HepG2 (cell line): ENCODE measurements at regions not wholly inside any gene's neighbourhood (a gene's known extent, or its start where the extent isn't known, plus 50 kb on each side); places are given as distances from the start of the nearest gene placed in this dataset.

ENCODE experiments used
- ATAC-seq: fragments of 200-7000 bp; cut with Tn5 transposase; 3 replicates; pipeline ENCODE4 v1.9.1; 2020; ENCODE audit warnings: mild to moderate bottlenecking, moderate library complexity
- BruUV-seq: library from RNA; stranded (reverse); fragments of 400-500 nt; replicated peaks from 2 replicates; lab custom pipeline; 2021; lab: Mats Ljungman, UMichigan
- CTCF ChIA-PET: fragments of 300-600 bp; formaldehyde crosslinking; extraction: SDS; loops from one replicate; lab custom pipeline; 2021; ENCODE audit warnings: low total read pairs, inconsistent platforms, low intra/inter-chr PET ratio; lab: Yijun Ruan, JAX
- POLR2A ChIA-PET: fragments of 350-600 bp; sonication (Branson Sonifier 250); formaldehyde crosslinking; loops from one replicate; lab custom pipeline; 2020; ENCODE audit warnings: antibody characterized with exemption, inconsistent platforms; lab: Yijun Ruan, JAX
- DNase-seq: peaks from one replicate; pipeline ENCODE4 v3.0.0-alpha.2; 2015; ENCODE audit warnings: low spot score
- FAIRE-seq: peaks from 3 replicates; lab custom pipeline; 2011; peaks lifted over from hg19 to GRCh38; lab: Jason Lieb, UNC
- H2AFZ ChIP-seq: one replicate; pipeline ENCODE4 v1.6.1; 2011; ENCODE audit warnings: low read length, inconsistent platforms
- H3K27ac ChIP-seq: fragments of 300-600 bp; 3 replicates; pipeline ENCODE4 v1.8.0; 2011; ENCODE audit warnings: mixed run types, mild to moderate bottlenecking, mixed read lengths, low read length, inconsistent platforms; ENCODE audit not compliant: insufficient read depth; ENCODE audit errors: extremely low read length
- H3K27me3 ChIP-seq, 2 experiments: fragments of 200-600 bp in 1 of 2; 2 replicates in 1 of 2; 3 replicates in 1 of 2; pipeline versions ENCODE4 v1.6.0 to v1.8.0; 2011; ENCODE audit warnings: low read length in 2 of 2, mild to moderate bottlenecking in 2 of 2, moderate library complexity in 2 of 2, inconsistent platforms in 1 of 2; ENCODE audit not compliant: insufficient read depth in 2 of 2, control insufficient read depth in 1 of 2
- H3K36me3 ChIP-seq, 2 experiments: fragments of 200-600 bp in 1 of 2; replicated peaks in 1 of 2; 2 replicates in 1 of 2; 3 replicates in 1 of 2; pipeline versions ENCODE4 v1.5.1 to v1.8.0; 2011; ENCODE audit warnings: low read length in 2 of 2, inconsistent platforms in 1 of 2; ENCODE audit not compliant: insufficient read depth in 2 of 2, control insufficient read depth in 1 of 2
- H3K4me1 ChIP-seq: 2 replicates; pipeline ENCODE4 v1.5.1; 2012; ENCODE audit warnings: low read length, inconsistent platforms; ENCODE audit not compliant: insufficient read depth
- H3K4me2 ChIP-seq: 2 replicates; pipeline ENCODE4 v1.6.0; 2011; ENCODE audit warnings: low read depth, low read length, inconsistent platforms
- H3K4me3 ChIP-seq, 3 experiments: fragments of 200-600 bp in 1 of 3; sonication (generic), shearing (Covaris generic) in 1 of 3; replicated peaks in 1 of 3; 2 replicates each; pipeline ENCODE4 v1.5.1; 2011 to 2016; ENCODE audit warnings: low read length in 3 of 3, inconsistent platforms in 2 of 3, low read depth in 2 of 3, mild to moderate bottlenecking in 2 of 3, control low read depth in 1 of 3, mixed read lengths in 1 of 3; ENCODE audit not compliant: insufficient read depth in 1 of 3
- H3K79me2 ChIP-seq: one replicate; pipeline ENCODE4 v1.6.1; 2011; ENCODE audit warnings: low read length, inconsistent platforms; ENCODE audit not compliant: insufficient read depth
- H3K9ac ChIP-seq: 2 replicates; pipeline ENCODE4 v1.6.0; 2011; ENCODE audit warnings: mild to moderate bottlenecking, low read depth, low read length, inconsistent platforms; ENCODE audit not compliant: insufficient read depth
- H3K9me3 ChIP-seq: 2 replicates; pipeline ENCODE4 v1.5.1; 2012; ENCODE audit warnings: mild to moderate bottlenecking, low read length
- H4K20me1 ChIP-seq: 2 replicates; pipeline ENCODE4 v1.6.0; 2011; ENCODE audit warnings: inconsistent platforms, mild to moderate bottlenecking, low read length, moderate library complexity; ENCODE audit not compliant: insufficient read depth
- FOXK2 ChIP-seq: fragments of 450-650 bp; IDR thresholded peaks from 2 replicates; pipeline ENCODE4 v1.6.1; 2016
- IKZF1 ChIP-seq: fragments of 450-650 bp; IDR thresholded peaks from 2 replicates; pipeline ENCODE4 v1.7.1; 2016
- ONECUT2 ChIP-seq: sonication (generic); formaldehyde crosslinking; IDR thresholded peaks from 2 replicates; pipeline ENCODE4 v1.4.0; 2020; ENCODE audit warnings: missing genetic modification reagents
- PITX1 ChIP-seq: sonication (generic); formaldehyde crosslinking; IDR thresholded peaks from 2 replicates; pipeline ENCODE4 v1.5.1; 2020; ENCODE audit warnings: mild to moderate bottlenecking, missing genetic modification reagents
- RORA ChIP-seq: sonication (generic); formaldehyde crosslinking; IDR thresholded peaks from 2 replicates; pipeline ENCODE4 v1.5.0; 2020; ENCODE audit warnings: mild to moderate bottlenecking, missing genetic modification reagents, moderate library complexity
- SIN3B ChIP-seq: fragments of 150-350 bp; IDR thresholded peaks from 2 replicates; pipeline ENCODE4 v1.6.1; 2014; ENCODE audit warnings: low read length
- SOX6 ChIP-seq, 2 experiments: fragments of 450-650 bp in 1 of 2; sonication (generic) in 1 of 2; formaldehyde crosslinking in 1 of 2; IDR thresholded peaks; 2 replicates each; pipeline versions ENCODE4 v1.4.0 to v1.6.1; 2017 to 2020; ENCODE audit warnings: antibody characterized with exemption in 1 of 2, mild to moderate bottlenecking in 1 of 2, missing genetic modification reagents in 1 of 2
- TEAD2 ChIP-seq: sonication (generic); formaldehyde crosslinking; IDR thresholded peaks from 2 replicates; pipeline ENCODE4 v1.9.0; 2021; ENCODE audit warnings: missing genetic modification reagents
- ZNF747 ChIP-seq: sonication (generic); formaldehyde crosslinking; IDR thresholded peaks from 2 replicates; pipeline ENCODE4 v1.8.1; 2023; ENCODE audit warnings: missing genetic modification reagents, mild to moderate bottlenecking, borderline replicate concordance
- ZNF773 ChIP-seq: sonication (generic); formaldehyde crosslinking; IDR thresholded peaks from 2 replicates; pipeline ENCODE4 v1.4.0; 2020; ENCODE audit warnings: missing genetic modification reagents, borderline replicate concordance
- WGBS: methylation state at CpG from one replicate; pipeline ENCODE4 v1.1.6; 2017; ENCODE audit warnings: low lambda C conversion rate; 5-methylcytosine and 5-hydroxymethylcytosine counted together
- in situ Hi-C: cut with HindIII; loops from 2 replicates; pipeline ENCODE4 v1.10.0; 2017; ENCODE audit warnings: low pct_unique_long_range_greater_than_20kb; ENCODE audit not compliant: extremely low pct_ligation_motif_present
- intact Hi-C: fragments of 100-400 bp; cut with micrococcal nuclease; formaldehyde crosslinking; loops from one replicate; pipeline ENCODE4 v1.10.0; 2022; ENCODE audit not compliant: unreplicated experiment
- TF ChIP-seq, protein P1 (sequence below): sonication (generic); formaldehyde crosslinking; IDR thresholded peaks from 2 replicates; pipeline ENCODE4 v1.5.0; 2020; ENCODE audit warnings: mild to moderate bottlenecking, low read depth, missing genetic modification reagents, borderline replicate concordance
- TF ChIP-seq, protein P2 (sequence below): sonication (generic); formaldehyde crosslinking; IDR thresholded peaks from 2 replicates; pipeline ENCODE4 v1.5.1; 2020; ENCODE audit warnings: mild to moderate bottlenecking, missing genetic modification reagents
- TF ChIP-seq, protein P3 (sequence below): sonication (generic); formaldehyde crosslinking; IDR thresholded peaks from 2 replicates; pipeline ENCODE4 v1.4.0; 2020; ENCODE audit warnings: missing genetic modification reagents
- TF ChIP-seq, protein P4 (sequence below): sonication (generic); IDR thresholded peaks from 2 replicates; pipeline ENCODE4 v1.6.1; 2016; ENCODE audit warnings: low read depth, borderline replicate concordance
- TF ChIP-seq, protein P5 (sequence below): sonication (generic); formaldehyde crosslinking; IDR thresholded peaks from 2 replicates; pipeline ENCODE4 v1.8.1; 2023; ENCODE audit warnings: missing genetic modification reagents, inconsistent platforms, borderline replicate concordance

DNA sequence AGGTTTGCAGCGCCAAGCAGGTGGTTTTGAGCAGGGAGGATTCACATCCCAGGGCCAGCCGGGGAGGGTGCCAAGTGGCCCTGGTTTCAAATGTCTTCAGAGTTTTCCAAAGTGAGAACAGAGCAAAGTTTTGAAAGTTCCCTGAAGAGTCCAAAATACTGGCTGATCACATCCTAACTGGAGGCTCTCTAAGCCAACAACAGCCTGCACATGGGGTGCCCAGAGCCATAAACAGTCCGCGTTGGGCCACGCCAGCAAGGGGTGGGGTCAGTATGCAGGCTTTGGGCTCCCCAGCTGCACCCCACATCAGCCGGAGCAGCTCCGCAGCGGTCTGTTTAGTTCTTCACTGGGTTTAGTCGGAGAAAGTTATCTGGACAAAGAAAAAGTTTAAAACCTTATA lies 150.9 kb downstream of the C16orf95 start:
- POLR2A ChIA-PET = no interaction called here
- no peak for DNase-seq
- no peak overlapping the region for H3K9ac ChIP-seq
- H3K27me3 ChIP-seq = peaks cover 2 to 8% of the 10 kb centered on the region in 2 experiments; a peak in 4 of 5 replicates
- H4K20me1 ChIP-seq = no peaks in the 10 kb centered on the region
- no peaks in the 10 kb centered on the region for H3K79me2 ChIP-seq
- no peak for FAIRE-seq
- CTCF ChIA-PET = no interaction called here
- H3K4me2 ChIP-seq = no peak overlapping the region
- no peak overlapping the region for H3K27ac ChIP-seq
- no peaks in the 10 kb centered on the region for H3K9me3 ChIP-seq
- H2AFZ ChIP-seq = no peak overlapping the region
- H3K4me3 ChIP-seq = no peak overlapping the region
- no peaks in the 10 kb centered on the region for H3K36me3 ChIP-seq
- WGBS = 62% methylated on average over 9 of the region's 9 CpGs
- 0 out of 2 replicates have a peak, but pooled peaks cover 4% of the 10 kb centered on the region for H3K4me1 ChIP-seq
- in situ Hi-C loops (no loop called here), intact Hi-C loops (no loop called here)
- ATAC-seq = no peak
- BruUV-seq = no TSS peak
- no peak for TF ChIP-seq SOX6 (IDR thresholded peaks at IDR 0.05)
- no peak for TF ChIP-seq SOX6 (CRISPR knock-in tag; IDR thresholded peaks at IDR 0.05)
- no peak for TF ChIP-seq PITX1 (CRISPR knock-in tag)
- no peak for TF ChIP-seq ZNF747 (CRISPR knock-in tag)
- TF ChIP-seq RORA (CRISPR knock-in tag) = no peak
- TF ChIP-seq, protein P1, sequence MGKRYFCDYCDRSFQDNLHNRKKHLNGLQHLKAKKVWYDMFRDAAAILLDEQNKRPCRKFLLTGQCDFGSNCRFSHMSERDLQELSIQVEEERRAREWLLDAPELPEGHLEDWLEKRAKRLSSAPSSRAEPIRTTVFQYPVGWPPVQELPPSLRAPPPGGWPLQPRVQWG (CRISPR knock-in tag) = no peak
- no peak for TF ChIP-seq TEAD2 (CRISPR knock-in tag)
- TF ChIP-seq, protein P2, sequence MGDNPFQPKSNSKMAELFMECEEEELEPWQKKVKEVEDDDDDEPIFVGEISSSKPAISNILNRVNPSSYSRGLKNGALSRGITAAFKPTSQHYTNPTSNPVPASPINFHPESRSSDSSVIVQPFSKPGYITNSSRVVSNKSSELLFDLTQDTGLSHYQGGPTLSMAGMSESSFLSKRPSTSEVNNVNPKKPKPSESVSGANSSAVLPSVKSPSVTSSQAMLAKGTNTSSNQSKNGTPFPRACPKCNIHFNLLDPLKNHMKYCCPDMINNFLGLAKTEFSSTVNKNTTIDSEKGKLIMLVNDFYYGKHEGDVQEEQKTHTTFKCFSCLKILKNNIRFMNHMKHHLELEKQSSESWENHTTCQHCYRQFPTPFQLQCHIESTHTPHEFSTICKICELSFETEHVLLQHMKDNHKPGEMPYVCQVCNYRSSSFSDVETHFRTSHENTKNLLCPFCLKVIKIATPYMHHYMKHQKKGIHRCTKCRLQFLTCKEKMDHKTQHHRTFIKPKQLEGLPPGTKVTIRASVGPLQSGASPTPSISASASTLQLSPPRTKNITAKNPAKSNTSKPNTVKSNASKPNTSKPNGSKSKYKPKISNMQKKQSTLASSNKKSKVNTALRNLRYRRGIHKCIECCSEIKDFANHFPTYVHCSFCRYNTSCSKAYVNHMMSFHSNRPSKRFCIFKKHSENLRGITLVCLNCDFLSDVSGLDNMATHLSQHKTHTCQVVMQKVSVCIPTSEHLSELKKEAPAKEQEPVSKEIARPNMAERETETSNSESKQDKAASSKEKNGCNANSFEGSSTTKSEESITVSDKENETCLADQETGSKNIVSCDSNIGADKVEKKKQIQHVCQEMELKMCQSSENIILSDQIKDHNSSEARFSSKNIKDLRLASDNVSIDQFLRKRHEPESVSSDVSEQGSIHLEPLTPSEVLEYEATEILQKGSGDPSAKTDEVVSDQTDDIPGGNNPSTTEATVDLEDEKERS = no peak
- TF ChIP-seq, protein P3, sequence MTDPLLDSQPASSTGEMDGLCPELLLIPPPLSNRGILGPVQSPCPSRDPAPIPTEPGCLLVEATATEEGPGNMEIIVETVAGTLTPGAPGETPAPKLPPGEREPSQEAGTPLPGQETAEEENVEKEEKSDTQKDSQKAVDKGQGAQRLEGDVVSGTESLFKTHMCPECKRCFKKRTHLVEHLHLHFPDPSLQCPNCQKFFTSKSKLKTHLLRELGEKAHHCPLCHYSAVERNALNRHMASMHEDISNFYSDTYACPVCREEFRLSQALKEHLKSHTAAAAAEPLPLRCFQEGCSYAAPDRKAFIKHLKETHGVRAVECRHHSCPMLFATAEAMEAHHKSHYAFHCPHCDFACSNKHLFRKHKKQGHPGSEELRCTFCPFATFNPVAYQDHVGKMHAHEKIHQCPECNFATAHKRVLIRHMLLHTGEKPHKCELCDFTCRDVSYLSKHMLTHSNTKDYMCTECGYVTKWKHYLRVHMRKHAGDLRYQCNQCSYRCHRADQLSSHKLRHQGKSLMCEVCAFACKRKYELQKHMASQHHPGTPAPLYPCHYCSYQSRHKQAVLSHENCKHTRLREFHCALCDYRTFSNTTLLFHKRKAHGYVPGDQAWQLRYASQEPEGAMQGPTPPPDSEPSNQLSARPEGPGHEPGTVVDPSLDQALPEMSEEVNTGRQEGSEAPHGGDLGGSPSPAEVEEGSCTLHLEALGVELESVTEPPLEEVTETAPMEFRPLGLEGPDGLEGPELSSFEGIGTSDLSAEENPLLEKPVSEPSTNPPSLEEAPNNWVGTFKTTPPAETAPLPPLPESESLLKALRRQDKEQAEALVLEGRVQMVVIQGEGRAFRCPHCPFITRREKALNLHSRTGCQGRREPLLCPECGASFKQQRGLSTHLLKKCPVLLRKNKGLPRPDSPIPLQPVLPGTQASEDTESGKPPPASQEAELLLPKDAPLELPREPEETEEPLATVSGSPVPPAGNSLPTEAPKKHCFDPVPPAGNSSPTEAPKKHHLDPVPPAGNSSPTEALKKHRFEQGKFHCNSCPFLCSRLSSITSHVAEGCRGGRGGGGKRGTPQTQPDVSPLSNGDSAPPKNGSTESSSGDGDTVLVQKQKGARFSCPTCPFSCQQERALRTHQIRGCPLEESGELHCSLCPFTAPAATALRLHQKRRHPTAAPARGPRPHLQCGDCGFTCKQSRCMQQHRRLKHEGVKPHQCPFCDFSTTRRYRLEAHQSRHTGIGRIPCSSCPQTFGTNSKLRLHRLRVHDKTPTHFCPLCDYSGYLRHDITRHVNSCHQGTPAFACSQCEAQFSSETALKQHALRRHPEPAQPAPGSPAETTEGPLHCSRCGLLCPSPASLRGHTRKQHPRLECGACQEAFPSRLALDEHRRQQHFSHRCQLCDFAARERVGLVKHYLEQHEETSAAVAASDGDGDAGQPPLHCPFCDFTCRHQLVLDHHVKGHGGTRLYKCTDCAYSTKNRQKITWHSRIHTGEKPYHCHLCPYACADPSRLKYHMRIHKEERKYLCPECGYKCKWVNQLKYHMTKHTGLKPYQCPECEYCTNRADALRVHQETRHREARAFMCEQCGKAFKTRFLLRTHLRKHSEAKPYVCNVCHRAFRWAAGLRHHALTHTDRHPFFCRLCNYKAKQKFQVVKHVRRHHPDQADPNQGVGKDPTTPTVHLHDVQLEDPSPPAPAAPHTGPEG (CRISPR knock-in tag) = no peak
- TF ChIP-seq, protein P4, sequence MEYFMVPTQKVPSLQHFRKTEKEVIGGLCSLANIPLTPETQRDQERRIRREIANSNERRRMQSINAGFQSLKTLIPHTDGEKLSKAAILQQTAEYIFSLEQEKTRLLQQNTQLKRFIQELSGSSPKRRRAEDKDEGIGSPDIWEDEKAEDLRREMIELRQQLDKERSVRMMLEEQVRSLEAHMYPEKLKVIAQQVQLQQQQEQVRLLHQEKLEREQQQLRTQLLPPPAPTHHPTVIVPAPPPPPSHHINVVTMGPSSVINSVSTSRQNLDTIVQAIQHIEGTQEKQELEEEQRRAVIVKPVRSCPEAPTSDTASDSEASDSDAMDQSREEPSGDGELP = no peak
- TF ChIP-seq ZNF773 (CRISPR knock-in tag) = no peak
- no peak for TF ChIP-seq IKZF1
- TF ChIP-seq ONECUT2 (CRISPR knock-in tag) = no peak
- no peak for TF ChIP-seq FOXK2
- TF ChIP-seq, protein P5, sequence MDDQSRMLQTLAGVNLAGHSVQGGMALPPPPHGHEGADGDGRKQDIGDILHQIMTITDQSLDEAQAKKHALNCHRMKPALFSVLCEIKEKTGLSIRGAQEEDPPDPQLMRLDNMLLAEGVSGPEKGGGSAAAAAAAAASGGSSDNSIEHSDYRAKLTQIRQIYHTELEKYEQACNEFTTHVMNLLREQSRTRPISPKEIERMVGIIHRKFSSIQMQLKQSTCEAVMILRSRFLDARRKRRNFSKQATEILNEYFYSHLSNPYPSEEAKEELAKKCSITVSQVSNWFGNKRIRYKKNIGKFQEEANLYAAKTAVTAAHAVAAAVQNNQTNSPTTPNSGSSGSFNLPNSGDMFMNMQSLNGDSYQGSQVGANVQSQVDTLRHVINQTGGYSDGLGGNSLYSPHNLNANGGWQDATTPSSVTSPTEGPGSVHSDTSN (CRISPR knock-in tag) = no peak
- TF ChIP-seq SIN3B = no peak
